Suprapubic skin (tissue), 4 donors: ENCODE measurements at regions not wholly inside any gene's neighbourhood (a gene's known extent, or its start where the extent isn't known, plus 50 kb on each side); places are given as distances from the start of the nearest gene placed in this dataset.

Experiments used
- EP300 ChIP-seq: sonication (generic); formaldehyde crosslinking; IDR thresholded peaks from one replicate; pipeline ENCODE4 v1.6.1; 2017; ENCODE audit warnings: antibody characterized with exemption
- POLR2A ChIP-seq, 2 donors: fragments of 450-650 bp; IDR thresholded peaks; one replicate each; pipeline ENCODE4 v1.6.1; 2017; ENCODE audit warnings: antibody characterized with exemption in 2 of 2, mild to moderate bottlenecking in 2 of 2, moderate library complexity in 2 of 2
- POLR2AphosphoS5 ChIP-seq, 3 donors: sonication (generic); formaldehyde crosslinking; IDR thresholded peaks; one replicate each; pipeline ENCODE4 v1.6.1; 2017; ENCODE audit warnings: antibody characterized with exemption in 3 of 3
- TF ChIP-seq, protein P1 (sequence below), 2 donors: fragments of 200-600 bp in 1 of 2; fragments of 450-650 bp in 1 of 2; sonication (generic) in 1 of 2; IDR thresholded peaks; one replicate each; pipeline ENCODE4 v1.5.1; 2016 to 2019; ENCODE audit warnings: antibody characterized with exemption in 2 of 2, mild to moderate bottlenecking in 1 of 2, moderate library complexity in 1 of 2

DNA sequence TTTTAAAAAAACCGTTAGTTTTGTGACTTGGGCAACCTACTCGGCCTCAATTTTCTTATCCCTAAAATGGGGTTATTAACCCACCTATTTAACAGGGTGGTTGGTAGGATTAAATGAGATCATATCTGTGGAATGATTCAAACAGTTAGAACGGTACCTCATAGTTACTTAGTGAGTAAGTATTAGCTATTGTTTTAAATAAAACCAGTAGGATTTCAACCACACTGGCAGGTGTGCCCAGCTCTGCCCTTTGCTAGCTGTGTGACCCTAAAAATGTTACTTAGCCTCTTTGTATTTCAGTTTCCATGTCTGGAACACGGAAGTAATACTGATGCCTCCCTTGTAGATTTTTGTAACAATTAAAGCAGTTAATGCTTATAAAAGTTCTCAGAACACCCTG, 225.8 kb upstream of the SPRY1 start:
- TF ChIP-seq, protein P1, sequence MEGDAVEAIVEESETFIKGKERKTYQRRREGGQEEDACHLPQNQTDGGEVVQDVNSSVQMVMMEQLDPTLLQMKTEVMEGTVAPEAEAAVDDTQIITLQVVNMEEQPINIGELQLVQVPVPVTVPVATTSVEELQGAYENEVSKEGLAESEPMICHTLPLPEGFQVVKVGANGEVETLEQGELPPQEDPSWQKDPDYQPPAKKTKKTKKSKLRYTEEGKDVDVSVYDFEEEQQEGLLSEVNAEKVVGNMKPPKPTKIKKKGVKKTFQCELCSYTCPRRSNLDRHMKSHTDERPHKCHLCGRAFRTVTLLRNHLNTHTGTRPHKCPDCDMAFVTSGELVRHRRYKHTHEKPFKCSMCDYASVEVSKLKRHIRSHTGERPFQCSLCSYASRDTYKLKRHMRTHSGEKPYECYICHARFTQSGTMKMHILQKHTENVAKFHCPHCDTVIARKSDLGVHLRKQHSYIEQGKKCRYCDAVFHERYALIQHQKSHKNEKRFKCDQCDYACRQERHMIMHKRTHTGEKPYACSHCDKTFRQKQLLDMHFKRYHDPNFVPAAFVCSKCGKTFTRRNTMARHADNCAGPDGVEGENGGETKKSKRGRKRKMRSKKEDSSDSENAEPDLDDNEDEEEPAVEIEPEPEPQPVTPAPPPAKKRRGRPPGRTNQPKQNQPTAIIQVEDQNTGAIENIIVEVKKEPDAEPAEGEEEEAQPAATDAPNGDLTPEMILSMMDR (IDR thresholded peaks at IDR 0.05) = no peak
- TF ChIP-seq POLR2AphosphoS5 (IDR thresholded peaks at IDR 0.05) (no peak), POLR2A (IDR thresholded peaks at IDR 0.05) (no peak), EP300 (no peak)
